IMR-90 (cell line): ENCODE measurements at regions not wholly inside any gene's neighbourhood (a gene's known extent, or its start where the extent isn't known, plus 50 kb on each side); places are given as distances from the start of the nearest gene placed in this dataset.

ENCODE experiments used
- ATAC-seq: fragments of 200-7000 bp; cut with Tn5 transposase; 2 replicates; pipeline ENCODE4 v1.9.1; 2020; ENCODE audit warnings: low read depth, mild to moderate bottlenecking, moderate library complexity
- BruUV-seq: library from RNA; stranded (reverse); fragments of 400-500 nt; replicated peaks from 2 replicates; lab custom pipeline; 2021; lab: Mats Ljungman, UMichigan
- CTCF ChIA-PET: fragments of 300-600 bp; formaldehyde crosslinking; extraction: SDS; loops from one replicate; lab custom pipeline; 2021; ENCODE audit warnings: antibody characterized with exemption; lab: Yijun Ruan, JAX
- POLR2A ChIA-PET: fragments of 300-600 bp; sonication (Branson Sonifier 250); formaldehyde crosslinking; loops from one replicate; lab custom pipeline; 2022; ENCODE audit warnings: antibody characterized with exemption; ENCODE audit not compliant: unreplicated experiment; lab: Charles Lee
- DNase-seq: peaks from one replicate; pipeline ENCODE4 v3.0.0; 2013
- H2AFZ ChIP-seq: replicated peaks from 2 replicates; pipeline ENCODE3; 2013; ENCODE audit warnings: low read length, mild to moderate bottlenecking; ENCODE audit not compliant: poor library complexity
- H2AK5ac ChIP-seq: 2 replicates; pipeline ENCODE4 v1.6.1; 2013; ENCODE audit warnings: low read depth, low read length, inconsistent platforms
- H2AK9ac ChIP-seq: replicated peaks from 2 replicates; pipeline ENCODE3; 2013; ENCODE audit warnings: mild to moderate bottlenecking, low read depth, low read length, moderate library complexity; ENCODE audit not compliant: poor library complexity
- H2BK120ac ChIP-seq: 2 replicates; pipeline ENCODE4 v1.6.1; 2013; ENCODE audit warnings: low read depth, low read length, inconsistent platforms
- H2BK15ac ChIP-seq: 3 replicates; pipeline ENCODE4 v1.6.1; 2013; ENCODE audit warnings: low read depth, low read length, inconsistent platforms
- H2BK20ac ChIP-seq: 2 replicates; pipeline ENCODE4 v1.6.1; 2013; ENCODE audit warnings: low read depth, mild to moderate bottlenecking, inconsistent platforms, low read length, moderate library complexity
- H2BK5ac ChIP-seq: 2 replicates; pipeline ENCODE4 v1.6.1; 2013; ENCODE audit warnings: mild to moderate bottlenecking, low read depth, low read length, inconsistent platforms; ENCODE audit not compliant: poor library complexity, severe bottlenecking
- H3K14ac ChIP-seq: replicated peaks from 2 replicates; pipeline ENCODE4 v1.6.1; 2013; ENCODE audit warnings: low read depth, low read length, inconsistent platforms
- H3K18ac ChIP-seq: 2 replicates; pipeline ENCODE4 v1.6.1; 2013; ENCODE audit warnings: low read depth, low read length, control low read depth
- H3K23ac ChIP-seq: 2 replicates; pipeline ENCODE4 v1.6.1; 2013; ENCODE audit warnings: low read depth, low read length, inconsistent platforms
- H3K27ac ChIP-seq: 2 replicates; pipeline ENCODE4 v1.5.1; 2013; ENCODE audit warnings: mild to moderate bottlenecking, control low read depth, low read length; ENCODE audit not compliant: insufficient read depth
- H3K27me3 ChIP-seq: 2 replicates; pipeline ENCODE4 v1.6.1; 2013; ENCODE audit warnings: low read length; ENCODE audit not compliant: control insufficient read depth, insufficient read depth
- H3K36me3 ChIP-seq: 2 replicates; pipeline ENCODE4 v1.6.1; 2013; ENCODE audit warnings: low read length, mixed read lengths; ENCODE audit not compliant: control insufficient read depth, insufficient read depth
- H3K4ac ChIP-seq: 2 replicates; pipeline ENCODE4 v1.6.1; 2013; ENCODE audit warnings: low read depth, low read length, inconsistent platforms
- H3K4me1 ChIP-seq: 2 replicates; pipeline ENCODE4 v1.6.1; 2013; ENCODE audit warnings: low read length, mixed read lengths; ENCODE audit not compliant: control insufficient read depth, insufficient read depth
- H3K4me2 ChIP-seq: 2 replicates; pipeline ENCODE4 v1.6.1; 2013; ENCODE audit warnings: low read depth, mild to moderate bottlenecking, control low read depth, low read length, moderate library complexity
- H3K4me3 ChIP-seq: 2 replicates; pipeline ENCODE4 v1.5.1; 2013; ENCODE audit warnings: low read depth, mild to moderate bottlenecking, control low read depth, low read length, moderate library complexity; ENCODE audit not compliant: insufficient read depth
- H3K56ac ChIP-seq: 2 replicates; pipeline ENCODE4 v1.6.1; 2013; ENCODE audit warnings: low read length, inconsistent platforms; ENCODE audit not compliant: insufficient read depth; ENCODE audit errors: extremely low read depth
- H3K79me1 ChIP-seq, 2 experiments: 2 replicates each; pipeline ENCODE4 v1.6.1; 2013; ENCODE audit warnings: low read length in 2 of 2, inconsistent platforms in 1 of 2, low read depth in 1 of 2
- H3K9ac ChIP-seq: 2 replicates; pipeline ENCODE4 v1.6.1; 2013; ENCODE audit warnings: low read depth, low read length, control low read depth
- H3K9me1 ChIP-seq: 2 replicates; pipeline ENCODE4 v1.6.1; 2013; ENCODE audit warnings: low read length, inconsistent platforms; ENCODE audit not compliant: insufficient read depth
- H3K9me3 ChIP-seq: 2 replicates; pipeline ENCODE4 v1.6.1; 2013; ENCODE audit warnings: low read length; ENCODE audit not compliant: control insufficient read depth, insufficient read depth
- H4K20me1 ChIP-seq: 2 replicates; pipeline ENCODE4 v1.6.1; 2013; ENCODE audit warnings: low read length, inconsistent platforms; ENCODE audit not compliant: insufficient read depth
- H4K5ac ChIP-seq: 2 replicates; pipeline ENCODE4 v1.6.1; 2013; ENCODE audit warnings: mild to moderate bottlenecking, low read depth, low read length, control low read depth
- H4K8ac ChIP-seq, 2 experiments: 2 replicates each; pipeline ENCODE4 v1.6.1; 2013; ENCODE audit warnings: low read depth in 2 of 2, low read length in 2 of 2, control low read depth in 1 of 2, inconsistent platforms in 1 of 2
- H4K91ac ChIP-seq: 2 replicates; pipeline ENCODE4 v1.6.1; 2013; ENCODE audit warnings: low read depth, low read length, inconsistent platforms; ENCODE audit not compliant: insufficient read depth
- BHLHE40 ChIP-seq: fragments of 150-350 bp; IDR thresholded peaks from 2 replicates; pipeline ENCODE4 v1.6.1; 2016; ENCODE audit warnings: mild to moderate bottlenecking, low read depth, low read length
- CHD1 ChIP-seq: IDR thresholded peaks from 2 replicates; pipeline ENCODE4 v1.6.1; 2012; ENCODE audit warnings: low read depth, low read length, improper control_type of control experiment
- FOS ChIP-seq: fragments of 150-350 bp; IDR thresholded peaks from 2 replicates; pipeline ENCODE4 v1.6.1; 2016; ENCODE audit warnings: low read depth, low read length
- POLR2A ChIP-seq: IDR thresholded peaks from 2 replicates; pipeline ENCODE4 v1.6.1; 2012; ENCODE audit warnings: mild to moderate bottlenecking, low read depth, low read length
- RCOR1 ChIP-seq: IDR thresholded peaks from 2 replicates; pipeline ENCODE4 v1.6.1; 2012; ENCODE audit warnings: mild to moderate bottlenecking, low read length, improper control_type of control experiment; ENCODE audit not compliant: insufficient replicate concordance
- RFX5 ChIP-seq: IDR thresholded peaks from 2 replicates; pipeline ENCODE4 v1.8.0; 2012; ENCODE audit warnings: low read depth, mild to moderate bottlenecking, low read length, moderate library complexity
- WGBS, 2 experiments: methylation state at CpG; one replicate each; pipeline versions ENCODE4 v1.1.5 to v1.1.7; 2013; ENCODE audit warnings: missing lambda C conversion rate in 2 of 2; ENCODE audit not compliant: insufficient read length in 1 of 2; ENCODE audit errors: extremely low coverage in 2 of 2; 5-methylcytosine and 5-hydroxymethylcytosine counted together
- dilution Hi-C: fragments of 300-500 bp; cut with HindIII; formaldehyde crosslinking; loops from one replicate; pipeline ENCODE4 v1.14.3; 2018; ENCODE audit warnings: low sequenced_read_pairs; ENCODE audit not compliant: unreplicated experiment
- in situ Hi-C: fragments of 300-500 bp; cut with MboI; formaldehyde crosslinking; loops from 3 replicates; pipeline ENCODE4 v1.14.3; 2019; ENCODE audit warnings: low sequenced_read_pairs, inconsistent platforms, mixed read lengths
- intact Hi-C: fragments of 100-400 bp; cut with micrococcal nuclease; formaldehyde crosslinking; loops from 2 replicates; pipeline ENCODE4 v1.10.0; 2022

DNA sequence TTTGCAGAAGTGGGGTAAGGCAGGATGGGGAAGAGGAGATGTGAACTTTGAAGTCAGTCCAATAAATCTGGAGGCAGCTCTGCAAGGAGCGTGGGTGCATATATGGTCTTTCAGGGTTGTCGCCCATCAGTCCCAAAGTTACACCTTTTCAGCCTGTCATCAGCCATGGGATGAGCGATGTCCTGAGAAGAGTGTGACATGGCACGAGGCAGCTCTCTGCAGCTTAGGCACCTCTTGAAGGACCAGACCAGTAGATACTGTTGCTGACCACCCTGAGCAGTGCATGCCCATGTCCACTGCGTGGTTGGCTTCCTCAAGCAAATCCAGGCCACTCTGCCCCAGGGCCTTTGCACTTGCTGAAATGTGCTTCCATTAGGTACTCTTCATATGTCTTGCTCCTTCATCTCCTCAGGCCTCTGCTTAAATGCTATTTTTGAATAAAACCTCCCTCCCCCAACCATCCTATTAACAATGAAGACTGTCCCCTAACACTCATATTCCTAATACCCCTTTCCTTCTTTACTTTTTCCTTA, 171.7 kb downstream of the ACTR3 start:
- Histone ChIP-seq H3K23ac (no peak overlapping the region), H2AFZ (no peak overlapping the region), H3K4me1 (no peaks in the 10 kb centered on the region), H2BK120ac (no peak overlapping the region), H3K9me1 (no peaks in the 10 kb centered on the region), H3K18ac (no peak overlapping the region), H3K27ac (no peak overlapping the region), H3K36me3 (no peaks in the 10 kb centered on the region), H3K9me3 (no peaks in the 10 kb centered on the region), H4K91ac (no peak overlapping the region), H3K56ac (no peak overlapping the region), H4K20me1 (no peaks in the 10 kb centered on the region), H2BK5ac (no peak overlapping the region), H2AK5ac (no peak overlapping the region), H3K79me1 (no peaks in the 10 kb centered on the region), H4K8ac (no peak overlapping the region), H2BK20ac (no peak overlapping the region), H2AK9ac (no peak overlapping the region), H3K27me3 (no peaks in the 10 kb centered on the region; the same call in 1 of the 2 replicates), H4K5ac (no peak overlapping the region), H3K9ac (no peak overlapping the region), H3K14ac (no peak overlapping the region), H3K4me3 (no peak overlapping the region), H3K4ac (no peak overlapping the region), H2BK15ac (no peak overlapping the region), H3K4me2 (no peak overlapping the region)
- 33% methylated on average over 1 of the region's 5 CpGs; no CpG with 5 or more reads in 1 of the 2 experiments for WGBS, 2 experiments
- dilution Hi-C loops, result no loop called here
- ChIA-PET CTCF (no interaction called here), POLR2A (no interaction called here)
- no TSS peak for BruUV-seq
- intact Hi-C loops, result no loop called here
- no peak for ATAC-seq
- TF ChIP-seq POLR2A, result no peak
- TF ChIP-seq FOS, result no peak
- TF ChIP-seq BHLHE40, result no peak
- TF ChIP-seq RFX5, result no peak
- no peak for TF ChIP-seq CHD1
- no peak for TF ChIP-seq RCOR1
- DNase-seq, result no peak
- in situ Hi-C loops, result no loop called here
